Glutamatergic neuron (in vitro differentiated cells): ENCODE measurements at regions not wholly inside any gene's neighbourhood (a gene's known extent, or its start where the extent isn't known, plus 50 kb on each side); places are given as distances from the start of the nearest gene placed in this dataset.

Source experiments
- DNase-seq: peaks from one replicate; pipeline ENCODE4 v3.0.0; 2022
- H3K27ac Mint-ChIP-seq: one replicate; pipeline ENCODE4 v1.8.0; 2020; ENCODE audit warnings: mild to moderate bottlenecking, mixed read lengths, inconsistent platforms; ENCODE audit not compliant: unreplicated experiment
- H3K27me3 Mint-ChIP-seq: one replicate; pipeline ENCODE4 v1.8.0; 2020; ENCODE audit warnings: mild to moderate bottlenecking, moderate library complexity, mixed read lengths, inconsistent platforms; ENCODE audit not compliant: unreplicated experiment
- H3K36me3 Mint-ChIP-seq: one replicate; pipeline ENCODE4 v1.8.0; 2020; ENCODE audit warnings: mild to moderate bottlenecking, mixed read lengths, inconsistent platforms; ENCODE audit not compliant: unreplicated experiment
- H3K4me1 Mint-ChIP-seq: one replicate; pipeline ENCODE4 v1.8.0; 2020; ENCODE audit warnings: mild to moderate bottlenecking, low read depth, mixed read lengths, inconsistent platforms; ENCODE audit not compliant: unreplicated experiment
- H3K4me3 Mint-ChIP-seq: one replicate; pipeline ENCODE4 v1.8.0; 2020; ENCODE audit warnings: mild to moderate bottlenecking, mixed read lengths, inconsistent platforms; ENCODE audit not compliant: unreplicated experiment
- H3K9me3 Mint-ChIP-seq: one replicate; pipeline ENCODE4 v1.8.0; 2020; ENCODE audit warnings: mild to moderate bottlenecking, moderate library complexity, mixed read lengths, inconsistent platforms; ENCODE audit not compliant: unreplicated experiment
- CTCF ChIP-seq: fragments of 200-600 bp; sonication (generic); IDR thresholded peaks from one replicate; pipeline ENCODE4 v1.5.0; 2021; ENCODE audit not compliant: partially characterized antibody, unreplicated experiment

- Mint-ChIP-seq H3K27ac (no peak overlapping the region), H3K4me1 (peaks cover 9% of the 10 kb centered on the region), H3K27me3 (no peaks in the 10 kb centered on the region), H3K9me3 (no peaks in the 10 kb centered on the region), H3K36me3 (peaks cover 9% of the 10 kb centered on the region), H3K4me3 (no peak overlapping the region)
- no peak for TF ChIP-seq CTCF
- DNase-seq: no peak
These were observed 219.6 kb downstream of the DKK2 start for GRCh38 chr4:106816496-106816895.

- no peak overlapping the region for H3K27ac Mint-ChIP-seq
- no peak overlapping the region for H3K4me3 Mint-ChIP-seq
- no peaks in the 10 kb centered on the region for H3K9me3 Mint-ChIP-seq
- no peaks in the 10 kb centered on the region for H3K27me3 Mint-ChIP-seq
- no peak for TF ChIP-seq CTCF
- peaks cover 4% of the 10 kb centered on the region for H3K4me1 Mint-ChIP-seq
- DNase-seq: no peak
- no peaks in the 10 kb centered on the region for H3K36me3 Mint-ChIP-seq
These were observed 226.0 kb downstream of the DKK2 start for GRCh38 chr4:106810122-106810521.

GRCh38 chr4:106809076-106809475, 227.0 kb downstream of the DKK2 start:
- H3K36me3 Mint-ChIP-seq: no peaks in the 10 kb centered on the region
- TF ChIP-seq CTCF: no peak
- H3K9me3 Mint-ChIP-seq: no peaks in the 10 kb centered on the region
- H3K4me1 Mint-ChIP-seq: no peaks in the 10 kb centered on the region
- H3K4me3 Mint-ChIP-seq: no peak overlapping the region
- H3K27ac Mint-ChIP-seq: no peak overlapping the region
- DNase-seq: no peak
- no peaks in the 10 kb centered on the region for H3K27me3 Mint-ChIP-seq

- Mint-ChIP-seq H3K27ac (no peak overlapping the region), H3K9me3 (no peaks in the 10 kb centered on the region), H3K4me1 (no peaks in the 10 kb centered on the region), H3K36me3 (no peaks in the 10 kb centered on the region), H3K4me3 (no peak overlapping the region), H3K27me3 (no peaks in the 10 kb centered on the region)
- no peak for DNase-seq
- no peak for TF ChIP-seq CTCF
These were observed 229.8 kb downstream of the DKK2 start for GRCh38 chr4:106806158-106806797.

- H3K9me3 Mint-ChIP-seq: no peaks in the 10 kb centered on the region
- H3K4me3 Mint-ChIP-seq: no peak overlapping the region
- H3K36me3 Mint-ChIP-seq: no peaks in the 10 kb centered on the region
- no peak for TF ChIP-seq CTCF
- no peaks in the 10 kb centered on the region for H3K27me3 Mint-ChIP-seq
- H3K27ac Mint-ChIP-seq: no peak overlapping the region
- no peaks in the 10 kb centered on the region for H3K4me1 Mint-ChIP-seq
- DNase-seq: no peak
These were observed 233.0 kb downstream of the DKK2 start for GRCh38 chr4:106803083-106803482.
